ENCODE measurements at regions not wholly inside any gene's neighbourhood (a gene's known extent, or its start where the extent isn't known, plus 50 kb on each side); places are given as distances from the start of the nearest gene placed in this dataset.

- TF ChIP-seq ZNF280B (CRISPR knock-in tag; IDR thresholded peaks at IDR 0.05) (no peak), SREBF2 (CRISPR knock-in tag; IDR thresholded peaks at IDR 0.05) (no peak), ZNF263 (CRISPR knock-in tag; IDR thresholded peaks at IDR 0.05; ENCODE audit: borderline replicate concordance) (no peak), ARID3B (CRISPR knock-in tag; IDR thresholded peaks at IDR 0.05; ENCODE audit: borderline replicate concordance) (no peak), FOS (IDR thresholded peaks at IDR 0.05; ENCODE audit: extremely low read depth, insufficient read length) (no peak), ZNF431 (CRISPR knock-in tag; IDR thresholded peaks at IDR 0.05) (no peak), ZNF76 (CRISPR knock-in tag; IDR thresholded peaks at IDR 0.05; ENCODE audit: borderline replicate concordance) (no peak), ZNF696 (CRISPR knock-in tag; conservative IDR thresholded peaks at IDR 0.05) (no peak), ZNF639 (CRISPR knock-in tag; conservative IDR thresholded peaks at IDR 0.05 in 1 of 2, IDR thresholded peaks at IDR 0.05 in 1 of 2) (no peak), SMAD1 (IDR thresholded peaks at IDR 0.05; ENCODE audit: low read depth, low read length, partially characterized antibody) (no peak), MAFK (IDR thresholded peaks at IDR 0.05; ENCODE audit: low read length) (no peak)
Observed at GRCh38 chr19:30109565-30109964, 167.5 kb downstream of the URI1 start (continued).

Data from K562 (cell line).